BE2C (cell line): ENCODE measurements at regions not wholly inside any gene's neighbourhood (a gene's known extent, or its start where the extent isn't known, plus 50 kb on each side); places are given as distances from the start of the nearest gene placed in this dataset.

Experiments used
- DNase-seq: peaks from one replicate; pipeline ENCODE4 v3.0.0-alpha.2; 2020
- H3K27me3 ChIP-seq: fragments of 250-450 bp; sonication (Bioruptor Pico); 2 replicates; pipeline ENCODE4 v1.5.1; 2020; ENCODE audit warnings: mild to moderate bottlenecking
- H3K36me3 ChIP-seq: fragments of 250-450 bp; sonication (Bioruptor Pico); 2 replicates; pipeline ENCODE4 v1.5.1; 2020; ENCODE audit warnings: mild to moderate bottlenecking
- H3K4me1 ChIP-seq: fragments of 250-450 bp; sonication (Bioruptor Pico); 2 replicates; pipeline ENCODE4 v1.5.1; 2020
- H3K4me3 ChIP-seq: 2 replicates; pipeline ENCODE4 v1.5.1; 2011; ENCODE audit warnings: low read depth, low read length
- H3K9me3 ChIP-seq: fragments of 250-450 bp; sonication (Bioruptor Pico); 2 replicates; pipeline ENCODE4 v1.5.1; 2020
- CTCF ChIP-seq: IDR thresholded peaks from 2 replicates; pipeline ENCODE4 v1.5.1; 2012; ENCODE audit warnings: mild to moderate bottlenecking, low read depth, low read length

- TF ChIP-seq CTCF, result no peak
- H3K4me3 ChIP-seq, result no peak overlapping the region
- H3K36me3 ChIP-seq, result no peaks in the 10 kb centered on the region
- no peaks in the 10 kb centered on the region for H3K9me3 ChIP-seq
- H3K4me1 ChIP-seq, result no peaks in the 10 kb centered on the region
- DNase-seq, result no peak
- peaks cover 16% of the 10 kb centered on the region for H3K27me3 ChIP-seq
These were observed 248.8 kb downstream of the SOD2 start for GRCh38 chr6:159444056-159444760.

GRCh38 chr6:159443417-159443920 lies 249.6 kb downstream of the SOD2 start:
- Histone ChIP-seq H3K27me3 (peaks cover 16% of the 10 kb centered on the region), H3K36me3 (no peaks in the 10 kb centered on the region), H3K4me3 (no peak overlapping the region), H3K4me1 (no peaks in the 10 kb centered on the region), H3K9me3 (no peaks in the 10 kb centered on the region)
- TF ChIP-seq CTCF, result no peak
- no peak for DNase-seq

- peaks cover 16% of the 10 kb centered on the region for H3K27me3 ChIP-seq
- H3K4me3 ChIP-seq, result no peak overlapping the region
- H3K4me1 ChIP-seq, result no peaks in the 10 kb centered on the region
- H3K9me3 ChIP-seq, result no peaks in the 10 kb centered on the region
- no peak for DNase-seq
- TF ChIP-seq CTCF, result no peak
- H3K36me3 ChIP-seq, result no peaks in the 10 kb centered on the region
These were observed 251.4 kb downstream of the SOD2 start for GRCh38 chr6:159441704-159441981.

- TF ChIP-seq CTCF, result no peak
- no peak for DNase-seq
These were observed 251.9 kb downstream of the SOD2 start for GRCh38 chr6:159440911-159441703.

GRCh38 chr6:159440349-159440748 lies 252.7 kb downstream of the SOD2 start:
- H3K9me3 ChIP-seq, result no peaks in the 10 kb centered on the region
- H3K27me3 ChIP-seq, result peaks cover 16% of the 10 kb centered on the region
- no peak for TF ChIP-seq CTCF
- no peak overlapping the region for H3K4me3 ChIP-seq
- H3K36me3 ChIP-seq, result no peaks in the 10 kb centered on the region
- no peak for DNase-seq
- no peaks in the 10 kb centered on the region for H3K4me1 ChIP-seq

More at GRCh38 chr6:159440911-159441703, 251.9 kb downstream of the SOD2 start:
- no peaks in the 10 kb centered on the region for H3K4me1 ChIP-seq
- H3K27me3 ChIP-seq, result peaks cover 16% of the 10 kb centered on the region
- H3K4me3 ChIP-seq, result no peak overlapping the region
- no peaks in the 10 kb centered on the region for H3K36me3 ChIP-seq
- H3K9me3 ChIP-seq, result no peaks in the 10 kb centered on the region

- DNase-seq, result no peak
- H3K4me3 ChIP-seq, result no peak overlapping the region
- no peaks in the 10 kb centered on the region for H3K36me3 ChIP-seq
- no peaks in the 10 kb centered on the region for H3K4me1 ChIP-seq
- no peaks in the 10 kb centered on the region for H3K9me3 ChIP-seq
- peaks cover 14% of the 10 kb centered on the region for H3K27me3 ChIP-seq
- TF ChIP-seq CTCF, result no peak
These were observed 253.4 kb downstream of the SOD2 start for GRCh38 chr6:159439651-159440050.
